Motor neuron (in vitro differentiated cells): ENCODE measurements at regions not wholly inside any gene's neighbourhood (a gene's known extent, or its start where the extent isn't known, plus 50 kb on each side); places are given as distances from the start of the nearest gene placed in this dataset.

Source experiments
- ATAC-seq, 8 experiments: fragments of 200-7000 bp; cut with Tn5 transposase; replicated peaks in 6 of 8; 2 replicates each; pipeline ENCODE4 v1.8.0; 2021; ENCODE audit warnings: mild to moderate bottlenecking in 8 of 8, moderate library complexity in 8 of 8
- H3K27ac ChIP-seq, 2 donors: fragments of 250-450 bp; sonication (Bioruptor Pico); 2 replicates each; pipeline ENCODE4 v1.9.0; 2021; ENCODE audit warnings: antibody characterized with exemption in 2 of 2, mild to moderate bottlenecking in 2 of 2, moderate library complexity in 1 of 2
- H3K4me1 ChIP-seq, 2 donors: fragments of 250-450 bp; sonication (Bioruptor Pico); replicated peaks in 1 of 2; 2 replicates each; pipeline ENCODE4 v1.6.1; 2021; ENCODE audit warnings: antibody characterized with exemption in 2 of 2, mild to moderate bottlenecking in 2 of 2, moderate library complexity in 1 of 2
- H3K4me3 ChIP-seq, 5 donors: fragments of 250-450 bp; sonication (Bioruptor Pico); 2 replicates each; pipeline ENCODE4 v1.9.0; 2021; ENCODE audit warnings: antibody characterized with exemption in 5 of 5, mild to moderate bottlenecking in 5 of 5, moderate library complexity in 4 of 5
- WGBS, 10 experiments: fragments of 450-650 bp; shearing (Covaris generic); methylation state at CpG; one replicate each; pipeline ENCODE4 v1.0.0; 2022; 5-methylcytosine and 5-hydroxymethylcytosine counted together
- in situ Hi-C, 9 experiments: fragments of 400-800 bp; cut with MboI; loops; one replicate each; pipeline ENCODE4 v1.15.0; 2021; ENCODE audit warnings: low sequenced_read_pairs in 9 of 9, low pct_unique_long_range_greater_than_20kb in 2 of 9; ENCODE audit not compliant: unreplicated experiment in 9 of 9

DNA sequence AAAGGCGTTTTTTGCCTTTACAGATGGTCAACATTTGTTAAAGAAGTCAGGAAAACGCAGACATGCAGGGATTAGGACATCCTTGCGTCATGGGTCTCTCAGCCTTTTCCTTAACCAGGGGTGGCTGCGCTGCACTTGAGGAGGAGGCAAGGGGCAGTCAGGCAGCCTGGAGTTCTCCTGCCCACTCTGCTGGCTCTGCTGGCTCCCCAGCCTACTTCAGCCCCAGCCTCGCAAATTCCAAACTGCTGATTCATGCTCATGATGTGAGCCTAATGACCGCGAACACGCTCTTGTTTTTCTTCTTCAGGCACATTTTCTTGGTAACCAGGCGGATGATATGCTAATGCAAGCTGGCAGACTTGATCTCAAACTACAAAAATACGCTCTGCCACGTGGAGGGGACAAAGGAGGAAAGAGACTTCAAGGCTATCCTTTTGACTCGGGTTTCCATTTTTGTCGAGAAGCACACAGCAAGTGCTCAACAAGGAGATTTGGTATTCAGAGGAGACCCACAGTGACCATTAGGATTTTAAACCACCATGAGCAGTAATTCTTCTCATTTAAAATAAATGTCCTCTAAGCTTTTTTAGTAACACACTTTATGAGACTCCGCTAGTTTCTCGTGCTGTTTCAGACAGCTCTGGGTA is 290.3 kb upstream of the STXBP5 start:
- in situ Hi-C loops: loop anchor here in 1 of 9 experiments (25.0 kb wide), 1 partner anchor 298 kb away; the partner anchor contains the start of gene STXBP5
- peak; percentile 80 to 96 (median 95) for ATAC-seq
- Histone ChIP-seq H3K4me3 (peak overlapping the region in 1 of 5 donors; percentile 2), H3K4me1 (peaks cover 13 to 27% of the 10 kb centered on the region in 2 donors), H3K27ac (peak overlapping the region; percentile 41 to 64)
- WGBS, 10 experiments: 1 to 100% (median 43%) methylated on average over 1 to 15 of the region's 15 CpGs; no CpG with 5 or more reads in 1 of the 10 experiments

- peak; percentile 25 to 76 (median 46) for ATAC-seq
- peak overlapping the region in 1 of 5 donors; percentile 2 for H3K4me3 ChIP-seq
- in situ Hi-C loops: loop anchor here in 1 of 9 experiments (25.0 kb wide), 1 partner anchor 298 kb away; the partner anchor contains the start of gene STXBP5
- peaks cover 13 to 27% of the 10 kb centered on the region in 2 donors for H3K4me1 ChIP-seq
- WGBS, 10 experiments: 2 to 95% (median 69%) methylated on average over 2 to 8 of the region's 8 CpGs
- H3K27ac ChIP-seq: peak overlapping the region; percentile 41 to 64
These were observed 289.4 kb upstream of the STXBP5 start for GRCh38 chr6:146914489-146915483.

DNA sequence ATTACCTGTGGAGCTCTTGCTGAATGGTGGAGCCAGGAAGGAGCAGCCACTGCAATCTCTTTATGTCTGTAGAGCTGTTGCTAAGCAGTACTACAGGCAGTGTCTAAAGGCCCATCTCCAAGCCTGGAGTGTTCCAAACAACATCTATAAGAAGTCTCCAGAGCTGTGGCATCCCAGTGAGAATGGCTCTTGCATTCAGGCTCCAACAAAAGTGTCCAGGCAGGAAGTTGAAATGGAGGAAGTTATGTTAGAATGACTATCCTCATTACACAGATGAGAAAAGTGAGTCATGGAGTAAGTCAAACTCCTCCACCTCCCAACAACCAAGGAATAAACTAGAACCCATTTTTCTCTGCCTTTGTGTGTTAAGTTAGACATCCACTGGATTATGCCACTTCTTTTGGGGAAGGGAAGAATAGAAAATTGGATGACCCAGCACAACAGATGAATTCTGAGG is 288.5 kb upstream of the STXBP5 start:
- peak in 1 of 8 experiments; percentile 31 for ATAC-seq
- in situ Hi-C loops: loop anchor here in 1 of 9 experiments (25.0 kb wide), 1 partner anchor 297 kb away; the partner anchor contains the start of gene STXBP5
- Histone ChIP-seq H3K27ac (no peak overlapping the region), H3K4me3 (no peak overlapping the region), H3K4me1 (peaks cover 13 to 27% of the 10 kb centered on the region in 2 donors)

DNA sequence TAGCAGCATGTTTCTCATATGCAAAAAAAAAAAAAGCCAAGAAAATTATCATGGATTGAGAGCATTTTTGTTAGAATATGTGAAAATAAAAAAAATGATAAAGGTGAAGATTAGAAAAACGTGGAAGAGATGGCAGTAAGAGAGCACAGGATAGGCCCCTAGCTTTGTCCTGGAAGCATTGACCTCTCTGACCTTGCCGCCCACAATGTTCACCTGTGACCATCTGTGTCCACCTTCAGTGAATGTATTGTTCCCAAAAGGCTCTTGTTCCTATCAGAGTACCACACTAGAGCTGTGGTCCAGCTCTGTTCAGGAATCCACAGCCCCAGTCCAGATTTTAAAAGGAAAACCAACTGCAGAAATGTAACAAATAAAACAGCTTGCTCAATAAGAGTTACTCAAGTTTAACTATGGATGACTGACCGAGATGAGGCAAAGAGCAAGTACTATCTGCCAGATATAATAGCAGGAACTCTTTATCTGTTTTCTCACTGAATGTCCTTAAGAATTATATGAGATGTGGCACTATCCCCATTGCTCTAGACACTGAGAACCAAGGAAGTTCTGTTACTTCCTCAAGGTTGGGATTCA is 287.7 kb upstream of the STXBP5 start:
- 80 to 97% (median 91%) methylated on average over 1 to 3 of the region's 3 CpGs for WGBS, 10 experiments
- in situ Hi-C loops: loop anchor here in 1 of 9 experiments (25.0 kb wide), 1 partner anchor 296 kb away; the partner anchor contains the start of gene STXBP5
- ATAC-seq: no peak
- no peak overlapping the region for H3K27ac ChIP-seq
- no peak overlapping the region for H3K4me3 ChIP-seq
- peaks cover 13 to 27% of the 10 kb centered on the region in 2 donors for H3K4me1 ChIP-seq

GRCh38 chr6:146917182-146917581 is 287.0 kb upstream of the STXBP5 start:
- in situ Hi-C loops: loop anchor here in 1 of 9 experiments (25.0 kb wide), 1 partner anchor 295 kb away; the partner anchor contains the start of gene STXBP5

DNA sequence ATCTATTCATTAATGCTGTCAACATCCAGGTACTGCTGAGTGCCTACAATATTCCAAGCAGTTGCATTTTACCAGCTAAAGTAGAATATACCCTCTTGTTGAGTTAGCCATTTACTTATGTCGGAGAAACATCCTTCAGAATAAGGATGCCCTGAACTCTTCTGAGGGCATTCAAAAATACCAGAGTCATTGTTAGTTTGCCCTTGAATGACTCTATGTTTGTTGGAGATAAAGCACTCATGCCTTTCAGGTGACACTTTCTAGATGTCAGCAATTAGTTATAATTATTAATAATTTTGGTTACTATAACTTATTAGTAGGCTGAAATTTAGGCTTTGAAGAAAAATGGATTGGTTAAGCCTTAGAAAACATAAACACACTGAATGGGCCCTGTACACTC is 286.2 kb upstream of the STXBP5 start:
- in situ Hi-C loops: loop anchor here in 1 of 9 experiments (25.0 kb wide), 1 partner anchor 294 kb away; the partner anchor contains the start of gene STXBP5
- no peak for ATAC-seq
- Histone ChIP-seq H3K27ac (no peak overlapping the region), H3K4me3 (no peak overlapping the region), H3K4me1 (peaks cover 13 to 22% of the 10 kb centered on the region in 2 donors)
- WGBS, 10 experiments: 80 to 100% (median 100%) methylated on average over 1 of the region's 1 CpG; no CpG with 5 or more reads in 3 of the 10 experiments

More at GRCh38 chr6:146917182-146917581, 287.0 kb upstream of the STXBP5 start:
- Histone ChIP-seq H3K4me1 (peaks cover 13 to 27% of the 10 kb centered on the region in 2 donors), H3K27ac (no peak overlapping the region), H3K4me3 (no peak overlapping the region)
- WGBS, 10 experiments: 73 to 94% (median 87%) methylated on average over 2 to 5 of the region's 5 CpGs; no CpG with 5 or more reads in 2 of the 10 experiments
- ATAC-seq: no peak

- ATAC-seq: no peak
- peaks cover 9 to 12% of the 10 kb centered on the region in 2 donors for H3K4me1 ChIP-seq
- no peak overlapping the region for H3K27ac ChIP-seq
- WGBS, 10 experiments: 60 to 94% (median 88%) methylated on average over 2 of the region's 2 CpGs
- in situ Hi-C loops: loop anchor here in 1 of 9 experiments (25.0 kb wide), 1 partner anchor 293 kb away; the partner anchor contains the start of gene STXBP5
- H3K4me3 ChIP-seq: no peak overlapping the region
These were observed 285.2 kb upstream of the STXBP5 start for GRCh38 chr6:146919017-146919416.

DNA sequence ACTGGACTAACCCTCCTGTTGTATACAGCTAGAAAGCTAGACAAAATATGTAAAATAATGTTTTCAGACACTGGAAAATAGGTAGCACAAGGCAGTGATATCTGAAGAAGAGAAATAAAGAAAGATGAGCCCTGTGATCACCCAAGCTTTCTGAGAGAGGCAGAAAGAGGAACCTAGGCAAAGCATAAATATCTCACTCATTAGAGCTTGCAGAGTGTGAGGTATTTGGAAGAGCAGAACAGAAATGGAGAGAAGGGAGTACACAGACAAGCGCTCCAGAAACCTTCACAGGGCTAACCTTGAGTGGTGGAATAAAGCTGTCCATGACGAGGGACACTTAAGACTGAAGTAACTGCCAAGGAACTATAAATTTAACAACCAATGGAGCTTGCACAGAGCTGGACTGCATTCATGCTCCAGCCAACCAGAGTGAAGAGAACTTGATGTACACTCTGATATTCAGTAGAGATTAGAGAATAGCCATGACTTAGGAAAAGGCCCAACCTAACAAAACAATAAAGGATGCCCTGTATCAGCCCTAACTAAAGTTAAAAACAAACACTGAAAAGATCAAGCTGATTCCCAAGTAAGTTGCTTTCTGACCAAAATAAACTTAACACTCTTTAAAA is 280.9 kb upstream of the STXBP5 start:
- ATAC-seq: no peak
- Histone ChIP-seq H3K4me3 (no peak overlapping the region), H3K27ac (no peak overlapping the region), H3K4me1 (no peaks in the 10 kb centered on the region)
- WGBS, 10 experiments: 50 to 100% (median 93%) methylated on average over 1 to 2 of the region's 2 CpGs; no CpG with 5 or more reads in 1 of the 10 experiments
- in situ Hi-C loops: loop anchor here in 1 of 9 experiments (25.0 kb wide), 1 partner anchor 289 kb away; the partner anchor contains the start of gene STXBP5

DNA sequence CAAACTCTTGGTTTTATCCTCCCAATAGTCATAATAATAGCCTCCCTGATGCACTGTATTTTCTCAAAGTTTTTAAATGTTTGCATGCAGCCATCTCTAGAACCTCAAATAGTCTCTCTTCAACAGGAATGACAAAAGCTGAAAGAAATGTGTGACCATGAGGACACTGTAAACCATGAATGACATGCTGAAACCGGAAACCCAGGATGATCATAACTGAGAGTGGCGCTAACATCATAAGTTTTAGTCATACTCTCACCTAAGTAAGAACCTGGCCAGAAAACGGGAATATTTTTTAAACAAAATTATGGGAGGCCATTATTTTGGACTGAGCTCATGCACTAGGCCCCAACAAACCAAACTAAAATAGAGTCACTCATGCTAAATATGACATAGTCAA is 278.4 kb upstream of the STXBP5 start:
- in situ Hi-C loops: no loop called here
- Histone ChIP-seq H3K4me1 (no peaks in the 10 kb centered on the region), H3K4me3 (no peak overlapping the region), H3K27ac (no peak overlapping the region)
- 83 to 100% (median 94%) methylated on average over 2 to 3 of the region's 3 CpGs; no CpG with 5 or more reads in 1 of the 10 experiments for WGBS, 10 experiments
- no peak for ATAC-seq

- ATAC-seq: no peak
- no peaks in the 10 kb centered on the region for H3K4me1 ChIP-seq
- WGBS, 10 experiments: 74 to 100% (median 91%) methylated on average over 1 to 2 of the region's 2 CpGs
- no peak overlapping the region for H3K27ac ChIP-seq
- in situ Hi-C loops: no loop called here
- no peak overlapping the region for H3K4me3 ChIP-seq
These were observed 275.7 kb upstream of the STXBP5 start for GRCh38 chr6:146928503-146928902.

GRCh38 chr6:146931214-146931613 is 273.0 kb upstream of the STXBP5 start:
- Histone ChIP-seq H3K27ac (no peak overlapping the region), H3K4me1 (no peaks in the 10 kb centered on the region), H3K4me3 (no peak overlapping the region)
- WGBS, 10 experiments: 71 to 100% (median 89%) methylated on average over 1 of the region's 1 CpG; no CpG with 5 or more reads in 1 of the 10 experiments
- in situ Hi-C loops: no loop called here
- ATAC-seq: no peak

DNA sequence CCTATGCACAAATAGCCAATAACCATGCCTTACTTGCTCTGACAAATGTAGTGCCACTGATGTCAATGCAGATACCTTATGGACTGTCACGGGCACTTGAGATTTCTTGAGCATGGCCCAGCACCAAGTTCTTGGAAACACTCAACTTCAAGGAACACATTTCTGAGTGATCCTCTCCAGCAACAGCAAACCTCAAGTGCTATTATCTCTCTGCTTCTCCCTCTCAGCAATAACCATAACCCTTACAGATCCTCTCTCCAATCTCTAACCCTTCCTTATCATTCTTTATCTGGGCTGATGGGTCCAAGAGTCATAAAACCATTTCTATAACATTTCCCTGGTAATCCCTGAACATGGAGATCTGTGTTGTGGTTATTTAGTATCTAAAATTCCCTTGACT is 266.9 kb upstream of the STXBP5 start:
- in situ Hi-C loops: no loop called here
- 83 to 100% (median 100%) methylated on average over 1 of the region's 1 CpG; no CpG with 5 or more reads in 5 of the 10 experiments for WGBS, 10 experiments
- H3K4me3 ChIP-seq: no peak overlapping the region
- no peak overlapping the region for H3K27ac ChIP-seq
- ATAC-seq: no peak
- H3K4me1 ChIP-seq: no peaks in the 10 kb centered on the region
